H1 (cell line): ENCODE measurements at regions not wholly inside any gene's neighbourhood (a gene's known extent, or its start where the extent isn't known, plus 50 kb on each side); places are given as distances from the start of the nearest gene placed in this dataset.

Experiments
- BACH1 ChIP-seq: IDR thresholded peaks from 2 replicates; pipeline ENCODE4 v1.6.1; 2012; ENCODE audit warnings: low read length, improper control_type of control experiment
- NANOG ChIP-seq: IDR thresholded peaks from 2 replicates; pipeline ENCODE4 v1.6.1; 2011; ENCODE audit warnings: low read length, low read depth, mild to moderate bottlenecking, inconsistent platforms; ENCODE audit not compliant: insufficient read depth, poor library complexity, severe bottlenecking
- RBBP5 ChIP-seq: IDR thresholded peaks from 2 replicates; pipeline ENCODE4 v1.7.1; 2012; ENCODE audit warnings: low read depth, mild to moderate bottlenecking, inconsistent platforms, low read length, moderate library complexity, borderline replicate concordance
- TF ChIP-seq, protein P1 (sequence below): IDR thresholded peaks from 2 replicates; pipeline ENCODE4 v1.6.1; 2012; ENCODE audit warnings: low read length, inconsistent platforms

- TF ChIP-seq, protein P1, sequence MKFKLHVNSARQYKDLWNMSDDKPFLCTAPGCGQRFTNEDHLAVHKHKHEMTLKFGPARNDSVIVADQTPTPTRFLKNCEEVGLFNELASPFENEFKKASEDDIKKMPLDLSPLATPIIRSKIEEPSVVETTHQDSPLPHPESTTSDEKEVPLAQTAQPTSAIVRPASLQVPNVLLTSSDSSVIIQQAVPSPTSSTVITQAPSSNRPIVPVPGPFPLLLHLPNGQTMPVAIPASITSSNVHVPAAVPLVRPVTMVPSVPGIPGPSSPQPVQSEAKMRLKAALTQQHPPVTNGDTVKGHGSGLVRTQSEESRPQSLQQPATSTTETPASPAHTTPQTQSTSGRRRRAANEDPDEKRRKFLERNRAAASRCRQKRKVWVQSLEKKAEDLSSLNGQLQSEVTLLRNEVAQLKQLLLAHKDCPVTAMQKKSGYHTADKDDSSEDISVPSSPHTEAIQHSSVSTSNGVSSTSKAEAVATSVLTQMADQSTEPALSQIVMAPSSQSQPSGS = no peak
- TF ChIP-seq NANOG (no peak), RBBP5 (no peak), BACH1 (no peak)
Observed at GRCh38 chr6:121592261-121592935, 157.0 kb downstream of the GJA1 start (continued).
